Activated naive CD8-positive, alpha-beta T cell (primary cell): ENCODE measurements at regions not wholly inside any gene's neighbourhood (a gene's known extent, or its start where the extent isn't known, plus 50 kb on each side); places are given as distances from the start of the nearest gene placed in this dataset.

Source experiments
- H3K27ac Mint-ChIP-seq: one replicate; pipeline ENCODE4 v1.8.0; 2021; ENCODE audit warnings: mixed read lengths
- H3K27me3 Mint-ChIP-seq: one replicate; pipeline ENCODE4 v1.8.0; 2021; ENCODE audit warnings: mixed read lengths
- H3K36me3 Mint-ChIP-seq: one replicate; pipeline ENCODE4 v1.8.0; 2021; ENCODE audit warnings: mixed read lengths
- H3K4me1 Mint-ChIP-seq: one replicate; pipeline ENCODE4 v1.8.0; 2021; ENCODE audit warnings: low read depth, mixed read lengths
- H3K4me3 Mint-ChIP-seq: one replicate; pipeline ENCODE4 v1.8.0; 2021; ENCODE audit warnings: mild to moderate bottlenecking, mixed read lengths
- H3K9me3 Mint-ChIP-seq: one replicate; pipeline ENCODE4 v1.8.0; 2021; ENCODE audit warnings: low read depth, mixed read lengths

DNA sequence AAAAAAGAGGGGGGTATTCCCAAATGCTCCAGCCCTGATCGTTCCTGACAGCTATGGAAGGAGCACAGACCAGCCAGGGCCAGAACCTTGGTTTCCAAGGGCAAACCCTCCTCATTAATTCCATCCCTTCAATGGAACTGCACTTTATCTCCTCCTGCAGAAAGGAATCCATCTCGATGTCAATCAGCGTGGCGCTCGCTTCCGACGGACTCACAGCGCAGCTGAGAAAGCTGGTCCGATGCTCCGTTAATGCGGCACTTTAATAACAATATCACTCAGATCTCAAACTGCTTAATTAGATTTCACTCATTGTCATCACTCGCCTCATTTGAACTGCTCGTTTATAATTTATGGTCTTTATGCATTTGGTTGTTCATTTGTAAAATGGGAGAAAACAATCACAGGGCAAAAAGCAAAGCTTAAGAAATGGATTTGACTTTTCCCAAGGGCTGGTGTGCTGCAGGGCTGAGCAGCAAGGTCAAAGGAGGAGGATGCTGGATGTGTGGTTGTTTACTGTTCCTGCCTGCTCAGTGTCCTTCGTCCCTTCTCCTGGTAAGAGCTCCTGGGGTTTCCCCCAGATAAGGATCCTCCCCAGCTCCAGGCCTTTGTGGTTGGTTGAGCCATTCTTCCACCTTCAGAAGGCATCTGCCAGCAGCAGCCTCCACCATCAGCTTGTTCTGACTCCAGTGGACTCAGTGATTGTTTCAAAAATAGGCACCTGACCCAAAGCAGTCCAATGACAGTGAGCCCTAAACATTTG is 152.7 kb downstream of the ANKRD60 start:
- Mint-ChIP-seq H3K4me3 (no peak overlapping the region), H3K4me1 (peaks cover 8% of the 10 kb centered on the region), H3K27ac (no peak overlapping the region)

GRCh38 chr20:58073945-58074856 is 154.3 kb downstream of the ANKRD60 start:
- H3K9me3 Mint-ChIP-seq, result no peaks in the 10 kb centered on the region
- peaks cover 8% of the 10 kb centered on the region for H3K4me1 Mint-ChIP-seq
- peaks cover 21% of the 10 kb centered on the region for H3K27me3 Mint-ChIP-seq
- no peaks in the 10 kb centered on the region for H3K36me3 Mint-ChIP-seq
- H3K4me3 Mint-ChIP-seq, result no peak overlapping the region
- no peak overlapping the region for H3K27ac Mint-ChIP-seq

More for the DNA sequence above, 152.7 kb downstream of the ANKRD60 start:
- H3K9me3 Mint-ChIP-seq, result no peaks in the 10 kb centered on the region
- H3K36me3 Mint-ChIP-seq, result no peaks in the 10 kb centered on the region
- H3K27me3 Mint-ChIP-seq, result peaks cover 20% of the 10 kb centered on the region

DNA sequence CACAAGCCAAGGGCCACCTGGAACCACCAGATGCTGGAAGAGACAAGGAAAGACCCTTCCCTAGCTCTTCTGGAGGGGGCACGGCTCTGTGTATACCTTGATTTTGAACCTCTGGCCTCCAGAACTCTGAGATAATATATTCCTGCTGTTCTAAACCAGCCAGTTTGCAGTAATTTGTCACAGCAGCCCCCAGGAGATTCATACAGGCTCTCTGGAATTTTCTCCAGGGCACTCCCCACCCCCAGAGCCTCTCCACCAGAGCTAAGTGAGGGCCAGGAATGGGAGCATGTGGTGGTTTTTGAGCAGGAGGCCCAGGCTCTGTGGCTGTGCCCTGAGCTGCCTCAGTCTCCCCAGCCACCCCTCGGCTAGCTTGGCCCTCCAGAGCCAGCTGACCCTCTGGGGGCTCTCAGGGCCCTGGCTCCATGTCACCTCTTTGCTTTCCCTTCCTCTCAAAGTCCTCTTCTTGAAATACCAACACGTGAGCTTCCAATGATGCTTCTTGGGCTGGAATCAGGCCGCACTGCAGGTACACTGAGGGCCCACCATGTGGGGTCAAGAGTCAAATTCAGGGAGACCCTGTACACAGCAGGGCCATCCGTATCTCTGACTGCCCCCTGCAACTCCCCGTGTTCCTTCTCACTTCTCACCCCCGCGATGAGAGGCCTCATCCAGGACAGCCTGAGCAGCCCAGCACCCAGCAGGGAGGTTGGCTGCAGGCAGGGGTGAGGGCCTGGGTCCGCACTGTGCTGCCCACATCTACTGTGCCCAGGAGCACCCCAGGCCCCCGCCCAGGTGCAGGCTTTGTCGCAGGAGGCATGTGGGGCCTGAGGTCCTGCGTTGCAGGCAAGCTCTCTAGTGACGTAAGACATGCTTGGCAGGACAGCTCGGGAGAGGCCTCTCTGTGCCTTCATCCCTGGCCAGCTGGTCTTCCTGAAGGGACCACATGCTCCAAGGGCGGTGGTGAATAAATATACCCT is 155.5 kb downstream of the ANKRD60 start:
- H3K4me1 Mint-ChIP-seq, result peaks cover 8% of the 10 kb centered on the region
- peaks cover 21% of the 10 kb centered on the region for H3K27me3 Mint-ChIP-seq
- no peaks in the 10 kb centered on the region for H3K9me3 Mint-ChIP-seq
- no peak overlapping the region for H3K4me3 Mint-ChIP-seq
- H3K36me3 Mint-ChIP-seq, result no peaks in the 10 kb centered on the region
- no peak overlapping the region for H3K27ac Mint-ChIP-seq

DNA sequence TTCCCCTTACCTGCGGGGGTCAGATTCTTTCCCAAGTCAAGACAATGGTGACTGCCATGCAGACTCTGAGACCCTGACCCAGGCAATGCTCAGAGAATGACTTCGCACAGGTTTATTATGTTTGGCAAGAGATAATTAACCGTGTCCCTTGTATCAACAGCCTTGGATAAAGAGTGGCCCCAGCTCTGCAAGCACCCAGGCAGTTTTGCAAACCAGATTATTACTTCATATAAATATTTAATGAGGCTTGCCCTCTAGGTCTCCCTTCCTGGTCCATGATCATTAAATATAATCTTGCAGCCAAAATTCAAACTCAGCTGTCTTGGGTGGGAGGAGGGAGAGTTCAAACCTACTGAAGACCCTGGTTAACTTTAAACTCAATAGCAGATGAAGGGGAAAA is 156.5 kb downstream of the ANKRD60 start:
- no peaks in the 10 kb centered on the region for H3K9me3 Mint-ChIP-seq
- peaks cover 18% of the 10 kb centered on the region for H3K27me3 Mint-ChIP-seq
- no peak overlapping the region for H3K27ac Mint-ChIP-seq
- H3K36me3 Mint-ChIP-seq, result no peaks in the 10 kb centered on the region
- H3K4me1 Mint-ChIP-seq, result peaks cover 8% of the 10 kb centered on the region
- no peak overlapping the region for H3K4me3 Mint-ChIP-seq

GRCh38 chr20:58071298-58071697 is 157.2 kb downstream of the ANKRD60 start:
- Mint-ChIP-seq H3K27ac (no peak overlapping the region), H3K4me3 (no peak overlapping the region), H3K9me3 (no peaks in the 10 kb centered on the region), H3K27me3 (peaks cover 18% of the 10 kb centered on the region), H3K36me3 (no peaks in the 10 kb centered on the region), H3K4me1 (peaks cover 8% of the 10 kb centered on the region)

DNA sequence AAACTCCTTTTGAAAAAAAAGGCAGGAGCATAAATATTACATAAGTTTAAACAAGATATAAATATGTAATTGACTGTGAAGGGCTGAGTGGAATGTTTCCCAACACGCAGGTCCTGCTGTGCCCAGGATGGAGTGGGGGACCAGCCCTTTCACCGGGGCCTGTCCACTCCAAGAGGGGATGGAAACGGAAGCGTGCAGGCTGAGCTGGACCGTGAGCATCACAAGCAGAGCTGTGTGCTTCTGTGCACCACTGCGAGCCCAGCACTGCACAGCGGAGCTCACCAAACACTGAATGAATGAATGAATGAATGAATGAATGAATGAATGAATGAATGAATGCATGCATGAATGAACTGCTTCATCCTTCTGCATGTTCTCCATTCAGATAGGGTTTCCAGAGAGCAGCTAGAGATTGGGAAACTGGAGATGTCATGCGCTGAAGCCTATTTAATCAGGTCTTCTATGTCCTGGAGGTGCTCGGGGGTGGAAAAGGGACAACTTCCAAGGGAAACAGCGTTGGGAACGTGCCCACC is 157.7 kb downstream of the ANKRD60 start:
- no peak overlapping the region for H3K27ac Mint-ChIP-seq
- H3K4me3 Mint-ChIP-seq, result no peak overlapping the region
- no peaks in the 10 kb centered on the region for H3K9me3 Mint-ChIP-seq
- H3K27me3 Mint-ChIP-seq, result peaks cover 18% of the 10 kb centered on the region
- H3K4me1 Mint-ChIP-seq, result peaks cover 8% of the 10 kb centered on the region
- no peaks in the 10 kb centered on the region for H3K36me3 Mint-ChIP-seq

GRCh38 chr20:58069796-58070663 is 158.4 kb downstream of the ANKRD60 start:
- H3K27ac Mint-ChIP-seq, result no peak overlapping the region
- no peaks in the 10 kb centered on the region for H3K36me3 Mint-ChIP-seq
- no peak overlapping the region for H3K4me3 Mint-ChIP-seq
- H3K9me3 Mint-ChIP-seq, result no peaks in the 10 kb centered on the region
- peaks cover 17% of the 10 kb centered on the region for H3K27me3 Mint-ChIP-seq
- peaks cover 7% of the 10 kb centered on the region for H3K4me1 Mint-ChIP-seq

DNA sequence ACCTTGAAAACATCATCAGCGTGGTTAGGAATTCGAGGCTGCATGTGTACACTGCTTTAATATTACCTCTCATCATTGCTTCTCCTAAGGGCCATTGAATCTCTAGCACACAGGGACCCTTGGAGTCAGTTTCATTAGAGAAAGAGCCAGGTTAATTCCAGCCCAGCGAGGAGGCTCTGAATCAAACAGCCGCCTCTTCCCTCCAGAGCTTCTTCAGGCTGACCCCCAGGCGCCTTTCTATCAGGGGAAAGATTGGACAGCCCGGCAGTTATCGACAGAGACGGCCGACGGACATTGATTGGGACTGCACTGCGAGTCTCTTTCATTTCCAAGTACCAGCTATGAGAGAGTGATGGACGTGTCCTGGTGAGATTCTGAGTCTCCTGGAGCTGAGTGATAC is 159.2 kb downstream of the ANKRD60 start:
- Mint-ChIP-seq H3K4me3 (no peak overlapping the region), H3K27me3 (peaks cover 17% of the 10 kb centered on the region), H3K27ac (no peak overlapping the region), H3K4me1 (peaks cover 3% of the 10 kb centered on the region), H3K36me3 (no peaks in the 10 kb centered on the region), H3K9me3 (no peaks in the 10 kb centered on the region)

DNA sequence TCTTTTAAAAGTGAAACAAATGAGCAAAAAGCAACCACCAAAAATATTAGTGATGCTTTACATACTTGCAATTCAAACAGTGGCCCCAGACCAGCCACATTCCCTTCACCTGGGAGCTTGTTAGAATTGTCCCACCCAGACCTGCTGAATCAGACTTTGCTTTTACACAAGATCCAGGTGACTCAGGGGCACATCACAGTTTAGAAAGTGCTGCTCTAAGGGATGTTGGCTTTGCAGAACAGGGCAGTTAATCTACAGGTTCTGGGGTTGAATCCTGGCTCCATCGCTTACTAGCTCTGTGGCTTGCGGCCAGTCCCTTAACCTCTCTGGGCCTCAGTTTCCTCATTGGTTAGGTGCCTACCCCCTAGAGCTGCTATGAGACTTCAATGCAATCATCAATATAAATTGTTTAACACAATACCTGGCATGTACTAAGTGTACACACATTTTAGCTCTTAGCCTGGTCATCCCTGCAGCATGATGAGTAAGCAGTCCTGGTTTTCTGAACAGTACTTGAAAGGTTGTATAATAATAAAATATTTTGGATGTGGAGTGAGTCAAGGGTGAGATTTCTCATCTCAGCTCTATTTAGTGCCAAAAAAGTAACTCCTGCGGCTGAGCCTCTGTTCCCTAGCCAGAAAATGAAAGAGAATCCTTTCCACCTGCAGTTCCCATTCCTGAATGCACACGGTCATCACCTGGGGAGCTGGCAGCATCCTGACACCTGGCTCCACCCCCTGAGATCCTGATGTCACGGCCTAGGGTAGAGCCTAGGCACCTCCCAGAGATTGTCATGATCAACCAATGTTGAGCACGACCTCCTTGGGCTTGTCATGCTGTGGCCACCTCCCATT is 162.7 kb downstream of the ANKRD60 start:
- Mint-ChIP-seq H3K27me3 (peaks cover 4% of the 10 kb centered on the region), H3K9me3 (peaks cover 9% of the 10 kb centered on the region), H3K4me1 (no peaks in the 10 kb centered on the region), H3K4me3 (no peak overlapping the region), H3K27ac (no peak overlapping the region), H3K36me3 (peaks cover 2% of the 10 kb centered on the region)

- H3K4me1 Mint-ChIP-seq, result no peaks in the 10 kb centered on the region
- H3K27me3 Mint-ChIP-seq, result peaks cover 2% of the 10 kb centered on the region
- H3K9me3 Mint-ChIP-seq, result peaks cover 9% of the 10 kb centered on the region
- no peak overlapping the region for H3K27ac Mint-ChIP-seq
- H3K4me3 Mint-ChIP-seq, result no peak overlapping the region
- H3K36me3 Mint-ChIP-seq, result peaks cover 2% of the 10 kb centered on the region
These were observed 163.9 kb downstream of the ANKRD60 start for GRCh38 chr20:58064411-58065010.

- Mint-ChIP-seq H3K4me3 (no peak overlapping the region), H3K27ac (no peak overlapping the region), H3K9me3 (peaks cover 9% of the 10 kb centered on the region), H3K27me3 (peaks cover 2% of the 10 kb centered on the region), H3K4me1 (no peaks in the 10 kb centered on the region), H3K36me3 (peaks cover 2% of the 10 kb centered on the region)
These were observed 169.3 kb downstream of the ANKRD60 start for GRCh38 chr20:58059260-58059544.

GRCh38 chr20:58058421-58059259 is 169.8 kb downstream of the ANKRD60 start:
- Mint-ChIP-seq H3K9me3 (peaks cover 9% of the 10 kb centered on the region), H3K4me1 (no peaks in the 10 kb centered on the region), H3K36me3 (peaks cover 2% of the 10 kb centered on the region), H3K27me3 (peaks cover 2% of the 10 kb centered on the region), H3K4me3 (no peak overlapping the region), H3K27ac (no peak overlapping the region)
